CD4-positive, alpha-beta T cell (primary cell): ENCODE measurements at regions not wholly inside any gene's neighbourhood (a gene's known extent, or its start where the extent isn't known, plus 50 kb on each side); places are given as distances from the start of the nearest gene placed in this dataset.

ENCODE experiments used
- ATAC-seq: fragments of 200-7000 bp; cut with Tn5 transposase; one replicate; pipeline ENCODE4 v1.10.0; 2022; ENCODE audit warnings: mild to moderate bottlenecking; ENCODE audit not compliant: poor library complexity
- CTCF ChIA-PET: fragments of 350-600 bp; sonication (Branson Sonifier 250); formaldehyde crosslinking; loops from one replicate; lab custom pipeline; 2021; ENCODE audit warnings: antibody characterized with exemption, inconsistent platforms; lab: Charles Lee
- POLR2A ChIA-PET: fragments of 350-600 bp; sonication (Branson Sonifier 250); formaldehyde crosslinking; loops from one replicate; lab custom pipeline; 2021; ENCODE audit warnings: antibody characterized with exemption, inconsistent platforms; lab: Charles Lee
- DNase-seq, 14 experiments: peaks; one replicate each; pipeline ENCODE4 v3.0.0-alpha.2; 2013 to 2020; ENCODE audit warnings: mixed read lengths in 2 of 14
- H3K27ac ChIP-seq, 2 donors: one replicate each; pipeline versions ENCODE4 v1.5.1 to v1.7.0; 2013; ENCODE audit warnings: low read length in 2 of 2, low read depth in 1 of 2, mild to moderate bottlenecking in 1 of 2
- H3K27me3 ChIP-seq, 2 experiments: 1 replicate in 1 of 2; 2 replicates in 1 of 2; pipeline versions ENCODE4 v1.6.1 to v1.7.0; 2013; ENCODE audit warnings: low read length in 2 of 2, control low read depth in 1 of 2, mild to moderate bottlenecking in 1 of 2, moderate library complexity in 1 of 2; ENCODE audit not compliant: insufficient read depth in 2 of 2, control insufficient read depth in 1 of 2
- H3K36me3 ChIP-seq: one replicate; pipeline ENCODE4 v1.6.1; 2013; ENCODE audit warnings: low read length, control low read depth; ENCODE audit not compliant: insufficient read depth
- H3K4me1 ChIP-seq: one replicate; pipeline ENCODE4 v1.6.1; 2013; ENCODE audit warnings: low read length, control low read depth; ENCODE audit not compliant: insufficient read depth
- H3K4me3 ChIP-seq: one replicate; pipeline ENCODE4 v1.5.1; 2013; ENCODE audit warnings: mild to moderate bottlenecking, low read length, moderate library complexity
- H3K9me3 ChIP-seq, 2 experiments: 1 replicate in 1 of 2; 2 replicates in 1 of 2; pipeline versions ENCODE4 v1.6.1 to v1.7.0; 2013; ENCODE audit warnings: low read length in 2 of 2, mild to moderate bottlenecking in 2 of 2, control low read depth in 1 of 2, moderate library complexity in 1 of 2; ENCODE audit not compliant: control insufficient read depth in 1 of 2, insufficient read depth in 1 of 2
- H3K27ac Mint-ChIP-seq: one replicate; pipeline ENCODE4 v1.8.0; 2020; ENCODE audit warnings: mixed read lengths
- H3K27me3 Mint-ChIP-seq: one replicate; pipeline ENCODE4 v1.8.0; 2021; ENCODE audit warnings: mixed read lengths
- H3K36me3 Mint-ChIP-seq: one replicate; pipeline ENCODE4 v1.8.0; 2021; ENCODE audit warnings: low read depth, mixed read lengths
- H3K4me1 Mint-ChIP-seq: one replicate; pipeline ENCODE4 v1.8.0; 2021; ENCODE audit warnings: low read depth, mixed read lengths
- H3K4me3 Mint-ChIP-seq: one replicate; pipeline ENCODE4 v1.8.0; 2020; ENCODE audit warnings: mild to moderate bottlenecking, mixed read lengths
- H3K9me3 Mint-ChIP-seq: one replicate; pipeline ENCODE4 v1.8.0; 2020; ENCODE audit warnings: mixed read lengths
- CTCF ChIP-seq: fragments of 200-600 bp; IDR thresholded peaks from one replicate; pipeline ENCODE4 v1.8.0; 2022; ENCODE audit warnings: antibody characterized with exemption, mild to moderate bottlenecking
- intact Hi-C, 2 experiments: fragments of 100-400 bp; cut with DNase I in 1 of 2; cut with micrococcal nuclease in 1 of 2; formaldehyde crosslinking; loops; one replicate each; pipeline versions ENCODE4 v1.15.1 to v1.9.0; 2023 to 2025; cut with DNase I, micrococcal nuclease

GRCh38 chr22:48234011-48234410 lies 1471.6 kb downstream of the TBC1D22A start:
- Histone ChIP-seq H3K27me3 (no peaks in the 10 kb centered on the region), H3K27ac (no peak overlapping the region), H3K36me3 (no peaks in the 10 kb centered on the region), H3K4me1 (no peaks in the 10 kb centered on the region), H3K9me3 (peaks cover 0 to 10% of the 10 kb centered on the region in 2 experiments), H3K4me3 (no peak overlapping the region)
- Mint-ChIP-seq H3K27me3 (peaks cover under 1% of the 10 kb centered on the region), H3K4me1 (no peaks in the 10 kb centered on the region), H3K9me3 (peaks cover 4% of the 10 kb centered on the region), H3K36me3 (no peaks in the 10 kb centered on the region), H3K27ac (no peak overlapping the region), H3K4me3 (no peak overlapping the region)
- ChIA-PET CTCF (no interaction called here), POLR2A (no interaction called here)
- DNase-seq (peak in 1 of 14 experiments; percentile 1), ATAC-seq (no peak)
- intact Hi-C loops, result no loop called here
- no peak for TF ChIP-seq CTCF

GRCh38 chr22:48233586-48233985 lies 1471.1 kb downstream of the TBC1D22A start:
- Histone ChIP-seq H3K36me3 (no peaks in the 10 kb centered on the region), H3K4me3 (no peak overlapping the region), H3K27me3 (no peaks in the 10 kb centered on the region), H3K4me1 (no peaks in the 10 kb centered on the region), H3K9me3 (peaks cover 0 to 6% of the 10 kb centered on the region in 2 experiments), H3K27ac (no peak overlapping the region)
- Mint-ChIP-seq H3K4me3 (no peak overlapping the region), H3K9me3 (peaks cover 4% of the 10 kb centered on the region), H3K36me3 (no peaks in the 10 kb centered on the region), H3K27me3 (peaks cover 5% of the 10 kb centered on the region), H3K27ac (no peak overlapping the region), H3K4me1 (no peaks in the 10 kb centered on the region)
- ChIA-PET POLR2A (no interaction called here), CTCF (no interaction called here)
- TF ChIP-seq CTCF, result no peak
- intact Hi-C loops, result no loop called here
- DNase-seq (no peak), ATAC-seq (no peak)

GRCh38 chr22:48228468-48228867 lies 1466.0 kb downstream of the TBC1D22A start:
- H3K27ac Mint-ChIP-seq, result no peak overlapping the region
- intact Hi-C loops, result no loop called here
- peak in 1 of 14 experiments; percentile 1 for DNase-seq
- TF ChIP-seq CTCF, result no peak
- no peaks in the 10 kb centered on the region for H3K9me3 Mint-ChIP-seq
- no peaks in the 10 kb centered on the region for H3K4me1 Mint-ChIP-seq
- no peak overlapping the region for H3K4me3 Mint-ChIP-seq
- POLR2A ChIA-PET, result no interaction called here
- H3K27ac ChIP-seq, result no peak overlapping the region
- H3K27me3 Mint-ChIP-seq, result peaks cover 5% of the 10 kb centered on the region
- no peaks in the 10 kb centered on the region for H3K36me3 Mint-ChIP-seq
- H3K4me3 ChIP-seq, result no peak overlapping the region
- peaks cover 0 to 25% of the 10 kb centered on the region in 2 experiments for H3K9me3 ChIP-seq
- no peaks in the 10 kb centered on the region for H3K36me3 ChIP-seq
- H3K4me1 ChIP-seq, result no peaks in the 10 kb centered on the region
- CTCF ChIA-PET, result no interaction called here
- no peaks in the 10 kb centered on the region for H3K27me3 ChIP-seq
- ATAC-seq, result no peak
